Lower leg skin (tissue), 3 donors: ENCODE measurements at regions not wholly inside any gene's neighbourhood (a gene's known extent, or its start where the extent isn't known, plus 50 kb on each side); places are given as distances from the start of the nearest gene placed in this dataset.

Experiments
- POLR2A ChIP-seq, 2 donors: fragments of 450-650 bp; IDR thresholded peaks; one replicate each; pipeline ENCODE4 v1.6.1; 2016 to 2017; ENCODE audit warnings: antibody characterized with exemption in 2 of 2, mild to moderate bottlenecking in 1 of 2, moderate library complexity in 1 of 2
- TF ChIP-seq, protein P1 (sequence below), 3 donors: fragments of 450-650 bp; IDR thresholded peaks; one replicate each; pipeline ENCODE4 v1.5.1; 2016; ENCODE audit warnings: antibody characterized with exemption in 3 of 3, mild to moderate bottlenecking in 3 of 3, moderate library complexity in 2 of 3

DNA sequence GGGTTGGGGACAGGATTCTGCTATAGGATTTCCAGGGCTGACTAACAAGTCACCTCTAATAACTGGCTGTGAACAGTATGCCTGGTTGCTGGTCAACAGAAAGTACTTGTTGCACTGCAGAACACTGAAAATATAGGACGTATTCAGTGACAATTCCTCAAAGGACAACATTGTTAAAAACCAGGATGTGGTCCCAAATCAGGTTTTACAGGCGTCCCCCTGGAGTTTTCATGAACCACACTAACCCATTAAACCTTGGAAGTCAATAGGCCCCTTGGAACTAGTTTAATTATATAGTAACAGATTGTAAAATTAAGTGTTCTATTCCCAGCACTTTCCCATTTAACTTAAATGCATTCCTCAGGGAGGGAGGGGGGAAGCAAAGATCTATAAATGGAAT lies 495.4 kb downstream of the TBC1D4 start:
- TF ChIP-seq, protein P1, sequence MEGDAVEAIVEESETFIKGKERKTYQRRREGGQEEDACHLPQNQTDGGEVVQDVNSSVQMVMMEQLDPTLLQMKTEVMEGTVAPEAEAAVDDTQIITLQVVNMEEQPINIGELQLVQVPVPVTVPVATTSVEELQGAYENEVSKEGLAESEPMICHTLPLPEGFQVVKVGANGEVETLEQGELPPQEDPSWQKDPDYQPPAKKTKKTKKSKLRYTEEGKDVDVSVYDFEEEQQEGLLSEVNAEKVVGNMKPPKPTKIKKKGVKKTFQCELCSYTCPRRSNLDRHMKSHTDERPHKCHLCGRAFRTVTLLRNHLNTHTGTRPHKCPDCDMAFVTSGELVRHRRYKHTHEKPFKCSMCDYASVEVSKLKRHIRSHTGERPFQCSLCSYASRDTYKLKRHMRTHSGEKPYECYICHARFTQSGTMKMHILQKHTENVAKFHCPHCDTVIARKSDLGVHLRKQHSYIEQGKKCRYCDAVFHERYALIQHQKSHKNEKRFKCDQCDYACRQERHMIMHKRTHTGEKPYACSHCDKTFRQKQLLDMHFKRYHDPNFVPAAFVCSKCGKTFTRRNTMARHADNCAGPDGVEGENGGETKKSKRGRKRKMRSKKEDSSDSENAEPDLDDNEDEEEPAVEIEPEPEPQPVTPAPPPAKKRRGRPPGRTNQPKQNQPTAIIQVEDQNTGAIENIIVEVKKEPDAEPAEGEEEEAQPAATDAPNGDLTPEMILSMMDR (IDR thresholded peaks at IDR 0.05) = no peak
- TF ChIP-seq POLR2A (IDR thresholded peaks at IDR 0.05) = no peak
